ENCODE measurements at regions not wholly inside any gene's neighbourhood (a gene's known extent, or its start where the extent isn't known, plus 50 kb on each side); places are given as distances from the start of the nearest gene placed in this dataset.

DNA sequence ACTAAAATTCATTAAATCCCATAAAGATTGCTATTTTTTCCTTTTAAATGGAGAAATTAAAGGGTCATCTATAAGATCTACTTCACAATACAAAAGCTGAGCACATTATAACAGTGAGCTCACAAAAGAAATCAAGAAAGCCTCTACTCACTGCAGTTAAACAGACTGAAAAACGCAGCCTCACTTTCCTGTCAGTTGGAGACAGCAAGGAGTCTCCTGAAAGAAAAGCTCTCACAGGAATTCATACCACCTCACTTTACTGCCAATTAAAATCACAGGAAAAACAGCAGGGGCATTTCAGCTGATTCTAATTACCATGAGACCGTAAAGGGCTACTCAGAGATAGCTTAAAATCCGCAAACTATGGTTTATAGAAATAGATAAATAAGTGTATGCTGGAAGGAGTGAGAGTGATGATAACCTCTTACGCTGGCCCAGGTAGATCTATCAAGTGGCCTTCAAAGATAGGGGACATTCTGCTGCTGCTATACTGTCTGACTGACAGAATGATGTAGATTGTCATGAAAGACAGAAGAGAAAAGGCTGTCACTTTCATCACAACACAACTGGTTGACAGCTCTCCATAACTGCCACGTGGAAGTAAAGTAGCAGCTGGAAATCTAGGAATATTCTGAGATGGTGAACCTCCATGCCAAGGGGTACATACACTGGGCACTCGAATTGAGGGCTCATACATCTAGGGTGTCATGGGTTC is 1333.7 kb upstream of the DIAPH2 start:
- ATAC-seq (no peak), DNase-seq (ENCODE audit: low read depth in 1 of 2, low spot score in 1 of 2) (no peak), FAIRE-seq (no peak)
- no peak overlapping the region for H3K27ac ChIP-seq
- POLR2A ChIA-PET = no interaction called here
- no peak for TF ChIP-seq FOXS1 (CRISPR knock-in tag; IDR thresholded peaks at IDR 0.05)
- H3K4me2 ChIP-seq = no peak overlapping the region
- CTCF ChIA-PET = no interaction called here
- WGBS (ENCODE audit: missing lambda C conversion rate) = 2% methylated on average over 6 of the region's 6 CpGs
- no peak overlapping the region for H3K4me3 ChIP-seq
- H3K9me3 ChIP-seq = no peaks in the 10 kb centered on the region
- H3K4me1 ChIP-seq = no peaks in the 10 kb centered on the region

- Histone ChIP-seq H3K4me2 (no peak overlapping the region), H3K27ac (no peak overlapping the region), H3K9me3 (no peaks in the 10 kb centered on the region), H3K4me1 (no peaks in the 10 kb centered on the region), H3K4me3 (no peak overlapping the region)
- DNase-seq (ENCODE audit: low read depth in 1 of 2, low spot score in 1 of 2) = no peak
- no peak for ATAC-seq
- CTCF ChIA-PET = no interaction called here
- no peak for FAIRE-seq
- 10% methylated on average over 2 of the region's 2 CpGs for WGBS (ENCODE audit: missing lambda C conversion rate)
- TF ChIP-seq HDAC2 (IDR thresholded peaks at IDR 0.05) (no peak), ELK1 (IDR thresholded peaks at IDR 0.05; ENCODE audit: low read depth, low read length) (no peak), USF2 (IDR thresholded peaks at IDR 0.05) (no peak)
- TF ChIP-seq, protein P1, sequence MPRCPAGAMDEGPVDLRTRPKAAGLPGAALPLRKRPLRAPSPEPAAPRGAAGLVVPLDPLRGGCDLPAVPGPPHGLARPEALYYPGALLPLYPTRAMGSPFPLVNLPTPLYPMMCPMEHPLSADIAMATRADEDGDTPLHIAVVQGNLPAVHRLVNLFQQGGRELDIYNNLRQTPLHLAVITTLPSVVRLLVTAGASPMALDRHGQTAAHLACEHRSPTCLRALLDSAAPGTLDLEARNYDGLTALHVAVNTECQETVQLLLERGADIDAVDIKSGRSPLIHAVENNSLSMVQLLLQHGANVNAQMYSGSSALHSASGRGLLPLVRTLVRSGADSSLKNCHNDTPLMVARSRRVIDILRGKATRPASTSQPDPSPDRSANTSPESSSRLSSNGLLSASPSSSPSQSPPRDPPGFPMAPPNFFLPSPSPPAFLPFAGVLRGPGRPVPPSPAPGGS (IDR thresholded peaks at IDR 0.05) = no peak
- POLR2A ChIA-PET = no interaction called here
Observed at GRCh38 chrX:95367286-95367685, 1317.4 kb upstream of the DIAPH2 start.

DNA sequence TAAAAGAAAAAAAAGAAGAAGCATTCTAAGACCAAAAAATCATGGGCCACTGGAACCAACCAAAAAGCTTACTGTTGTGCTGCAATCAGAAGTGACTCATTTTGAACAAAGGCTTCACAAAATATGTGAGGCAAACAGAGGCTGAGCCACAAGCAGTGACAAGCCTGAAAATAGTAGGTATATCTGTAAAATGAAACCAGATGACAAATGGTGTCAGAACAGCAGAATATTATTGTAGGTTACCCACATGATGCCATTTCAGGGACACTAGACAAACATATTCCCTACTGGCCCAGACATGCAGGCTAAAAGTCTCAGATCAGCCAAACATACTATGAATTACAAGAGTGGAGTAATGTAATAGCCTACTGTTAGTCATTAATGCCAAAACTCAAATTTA is 1301.8 kb upstream of the DIAPH2 start:
- H3K4me3 ChIP-seq = no peak overlapping the region
- H3K27ac ChIP-seq = no peak overlapping the region
- TF ChIP-seq KDM5A (IDR thresholded peaks at IDR 0.05) = no peak
- no peak for TF ChIP-seq SREBF2 (IDR thresholded peaks at IDR 0.05)
- TF ChIP-seq NPAS2 (CRISPR knock-in tag; IDR thresholded peaks at IDR 0.05; ENCODE audit: borderline replicate concordance) = no peak
- no peak for TF ChIP-seq FOSL2 (IDR thresholded peaks at IDR 0.05)
- no peak for TF ChIP-seq FOSL2 (CRISPR knock-in tag; IDR thresholded peaks at IDR 0.05)
- TF ChIP-seq TP53 (CRISPR knock-in tag; IDR thresholded peaks at IDR 0.05) = no peak
- TF ChIP-seq, protein P2, sequence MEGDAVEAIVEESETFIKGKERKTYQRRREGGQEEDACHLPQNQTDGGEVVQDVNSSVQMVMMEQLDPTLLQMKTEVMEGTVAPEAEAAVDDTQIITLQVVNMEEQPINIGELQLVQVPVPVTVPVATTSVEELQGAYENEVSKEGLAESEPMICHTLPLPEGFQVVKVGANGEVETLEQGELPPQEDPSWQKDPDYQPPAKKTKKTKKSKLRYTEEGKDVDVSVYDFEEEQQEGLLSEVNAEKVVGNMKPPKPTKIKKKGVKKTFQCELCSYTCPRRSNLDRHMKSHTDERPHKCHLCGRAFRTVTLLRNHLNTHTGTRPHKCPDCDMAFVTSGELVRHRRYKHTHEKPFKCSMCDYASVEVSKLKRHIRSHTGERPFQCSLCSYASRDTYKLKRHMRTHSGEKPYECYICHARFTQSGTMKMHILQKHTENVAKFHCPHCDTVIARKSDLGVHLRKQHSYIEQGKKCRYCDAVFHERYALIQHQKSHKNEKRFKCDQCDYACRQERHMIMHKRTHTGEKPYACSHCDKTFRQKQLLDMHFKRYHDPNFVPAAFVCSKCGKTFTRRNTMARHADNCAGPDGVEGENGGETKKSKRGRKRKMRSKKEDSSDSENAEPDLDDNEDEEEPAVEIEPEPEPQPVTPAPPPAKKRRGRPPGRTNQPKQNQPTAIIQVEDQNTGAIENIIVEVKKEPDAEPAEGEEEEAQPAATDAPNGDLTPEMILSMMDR (IDR thresholded peaks at IDR 0.05) = no peak
- no peak for TF ChIP-seq MAFK (IDR thresholded peaks at IDR 0.05; ENCODE audit: partially characterized antibody)
- DNase-seq (ENCODE audit: low read depth in 1 of 2, low spot score in 1 of 2) (no peak), FAIRE-seq (no peak), ATAC-seq (no peak)
- no peaks in the 10 kb centered on the region for H3K4me1 ChIP-seq
- CTCF ChIA-PET = no interaction called here
- POLR2A ChIA-PET = no interaction called here
- H3K9me3 ChIP-seq = no peaks in the 10 kb centered on the region
- H3K4me2 ChIP-seq = no peak overlapping the region

- 11% methylated on average over 2 of the region's 2 CpGs for WGBS (ENCODE audit: missing lambda C conversion rate)
Observed at GRCh38 chrX:95383778-95384177, 1300.9 kb upstream of the DIAPH2 start.

More at GRCh38 chrX:95383778-95384177, 1300.9 kb upstream of the DIAPH2 start:
- Histone ChIP-seq H3K9me3 (no peaks in the 10 kb centered on the region), H3K27ac (no peak overlapping the region), H3K4me2 (no peak overlapping the region), H3K4me1 (no peaks in the 10 kb centered on the region), H3K4me3 (no peak overlapping the region)
- FAIRE-seq = no peak
- POLR2A ChIA-PET = no interaction called here
- no peak for ATAC-seq
- no peak for DNase-seq (ENCODE audit: low read depth in 1 of 2, low spot score in 1 of 2)
- CTCF ChIA-PET = no interaction called here
- no peak for TF ChIP-seq HOXB5 (CRISPR knock-in tag; IDR thresholded peaks at IDR 0.05)
- no peak for TF ChIP-seq CEBPB (IDR thresholded peaks at IDR 0.05)
- no peak for TF ChIP-seq FOXS1 (CRISPR knock-in tag; IDR thresholded peaks at IDR 0.05)
- no peak for TF ChIP-seq HDAC2 (IDR thresholded peaks at IDR 0.05)
- no peak for TF ChIP-seq ZNF302 (CRISPR knock-in tag; IDR thresholded peaks at IDR 0.05)
- TF ChIP-seq KDM5A (IDR thresholded peaks at IDR 0.05) = no peak
- no peak for TF ChIP-seq JUNB (IDR thresholded peaks at IDR 0.05)
- TF ChIP-seq RFX5 (IDR thresholded peaks at IDR 0.05) = no peak
- TF ChIP-seq HES2 (IDR thresholded peaks at IDR 0.05) = no peak
- TF ChIP-seq EHF (CRISPR knock-in tag; IDR thresholded peaks at IDR 0.05) = no peak
- no peak for TF ChIP-seq POLR2AphosphoS2 (conservative IDR thresholded peaks at IDR 0.05; ENCODE audit: low read length)
- TF ChIP-seq E2F6 (IDR thresholded peaks at IDR 0.05; ENCODE audit: borderline replicate concordance, low read depth) = no peak
- TF ChIP-seq NFE2L2 (conservative IDR thresholded peaks at IDR 0.05; ENCODE audit: low read length) = no peak
- TF ChIP-seq CBX2 (IDR thresholded peaks at IDR 0.05; ENCODE audit: borderline replicate concordance, low read depth) = no peak
